Activated B cell treated with CpG ODN at 0.5 μM for 24 hours (primary cell): ENCODE measurements at regions not wholly inside any gene's neighbourhood (a gene's known extent, or its start where the extent isn't known, plus 50 kb on each side); places are given as distances from the start of the nearest gene placed in this dataset.

Experiments used
- ATAC-seq: fragments of 200-7000 bp; cut with Tn5 transposase; one replicate; pipeline ENCODE4 v1.10.0; 2021; ENCODE audit warnings: low read depth, mild to moderate bottlenecking, moderate library complexity
- CTCF ChIA-PET: fragments of 350-600 bp; sonication (Branson Sonifier 250); formaldehyde crosslinking; loops from one replicate; lab custom pipeline; 2021; ENCODE audit warnings: antibody characterized with exemption; lab: Charles Lee
- POLR2A ChIA-PET: fragments of 350-600 bp; sonication (Branson Sonifier 250); formaldehyde crosslinking; loops from one replicate; lab custom pipeline; 2021; ENCODE audit warnings: antibody characterized with exemption; lab: Charles Lee
- DNase-seq: peaks from one replicate; pipeline ENCODE4 v3.0.0; 2022
- H3K27ac Mint-ChIP-seq: one replicate; pipeline ENCODE4 v1.8.0; 2020; ENCODE audit warnings: mixed read lengths
- H3K27me3 Mint-ChIP-seq: one replicate; pipeline ENCODE4 v1.8.0; 2021; ENCODE audit warnings: mixed read lengths
- H3K36me3 Mint-ChIP-seq: one replicate; pipeline ENCODE4 v1.8.0; 2021; ENCODE audit warnings: low read depth, mixed read lengths
- H3K4me1 Mint-ChIP-seq: one replicate; pipeline ENCODE4 v1.8.0; 2021; ENCODE audit warnings: mixed read lengths
- H3K4me3 Mint-ChIP-seq: one replicate; pipeline ENCODE4 v1.8.0; 2020; ENCODE audit warnings: mild to moderate bottlenecking, mixed read lengths
- H3K9me3 Mint-ChIP-seq: one replicate; pipeline ENCODE4 v1.8.0; 2020; ENCODE audit warnings: mixed read lengths
- CTCF ChIP-seq: fragments of 200-600 bp; IDR thresholded peaks from one replicate; pipeline ENCODE4 v1.8.0; 2022; ENCODE audit warnings: antibody characterized with exemption, mild to moderate bottlenecking
- intact Hi-C: fragments of 100-400 bp; cut with micrococcal nuclease; formaldehyde crosslinking; loops from one replicate; pipeline ENCODE4 v1.15.1; 2024

GRCh38 chr3:148604270-148605085 is 93.2 kb upstream of the AGTR1 start:
- DNase-seq (no peak), ATAC-seq (no peak)
- intact Hi-C loops, result no loop called here
- no peak overlapping the region for H3K4me3 Mint-ChIP-seq
- no peak for TF ChIP-seq CTCF
- H3K27me3 Mint-ChIP-seq, result no peaks in the 10 kb centered on the region
- H3K4me1 Mint-ChIP-seq, result no peaks in the 10 kb centered on the region
- ChIA-PET CTCF (no interaction called here), POLR2A (no interaction called here)
- H3K9me3 Mint-ChIP-seq, result no peaks in the 10 kb centered on the region
- no peak overlapping the region for H3K27ac Mint-ChIP-seq
- no peaks in the 10 kb centered on the region for H3K36me3 Mint-ChIP-seq

- H3K4me1 Mint-ChIP-seq, result no peaks in the 10 kb centered on the region
- TF ChIP-seq CTCF, result no peak
- ATAC-seq, result no peak
- no peaks in the 10 kb centered on the region for H3K36me3 Mint-ChIP-seq
- H3K27me3 Mint-ChIP-seq, result no peaks in the 10 kb centered on the region
- ChIA-PET POLR2A (no interaction called here), CTCF (no interaction called here)
- H3K27ac Mint-ChIP-seq, result no peak overlapping the region
- DNase-seq, result no peak
- intact Hi-C loops, result no loop called here
- H3K4me3 Mint-ChIP-seq, result no peak overlapping the region
- H3K9me3 Mint-ChIP-seq, result no peaks in the 10 kb centered on the region
Measured at GRCh38 chr3:148605521-148605920, 92.2 kb upstream of the AGTR1 start.

- TF ChIP-seq CTCF, result no peak
- Mint-ChIP-seq H3K27ac (no peak overlapping the region), H3K4me3 (no peak overlapping the region), H3K9me3 (no peaks in the 10 kb centered on the region), H3K4me1 (no peaks in the 10 kb centered on the region), H3K27me3 (no peaks in the 10 kb centered on the region), H3K36me3 (no peaks in the 10 kb centered on the region)
- ChIA-PET CTCF (no interaction called here), POLR2A (no interaction called here)
- DNase-seq, result no peak
- no peak for ATAC-seq
- intact Hi-C loops, result no loop called here
Measured at GRCh38 chr3:148606979-148607378, 90.7 kb upstream of the AGTR1 start.

- ATAC-seq (no peak), DNase-seq (no peak)
- POLR2A ChIA-PET, result no interaction called here
- no peaks in the 10 kb centered on the region for H3K36me3 Mint-ChIP-seq
- no peak overlapping the region for H3K4me3 Mint-ChIP-seq
- TF ChIP-seq CTCF, result no peak
- no peaks in the 10 kb centered on the region for H3K4me1 Mint-ChIP-seq
- no peak overlapping the region for H3K27ac Mint-ChIP-seq
- CTCF ChIA-PET, result no interaction called here
- intact Hi-C loops, result no loop called here
- H3K27me3 Mint-ChIP-seq, result no peaks in the 10 kb centered on the region
- H3K9me3 Mint-ChIP-seq, result no peaks in the 10 kb centered on the region
Measured at GRCh38 chr3:148607491-148607890, 90.2 kb upstream of the AGTR1 start.

GRCh38 chr3:148612278-148612677 is 85.4 kb upstream of the AGTR1 start:
- no peak overlapping the region for H3K4me3 Mint-ChIP-seq
- H3K4me1 Mint-ChIP-seq, result no peaks in the 10 kb centered on the region
- no peak for TF ChIP-seq CTCF
- no peaks in the 10 kb centered on the region for H3K36me3 Mint-ChIP-seq
- H3K9me3 Mint-ChIP-seq, result no peaks in the 10 kb centered on the region
- H3K27me3 Mint-ChIP-seq, result no peaks in the 10 kb centered on the region
- POLR2A ChIA-PET, result no interaction called here
- no peak for DNase-seq
- no peak overlapping the region for H3K27ac Mint-ChIP-seq
- CTCF ChIA-PET, result no interaction called here
- ATAC-seq, result no peak
- intact Hi-C loops, result no loop called here
